Neural cell (in vitro differentiated cells): ENCODE measurements at regions not wholly inside any gene's neighbourhood (a gene's known extent, or its start where the extent isn't known, plus 50 kb on each side); places are given as distances from the start of the nearest gene placed in this dataset.

Experiments used
- H2AFZ ChIP-seq: fragments of 200-600, 300-800 bp; sonication (generic), shearing (Covaris generic); 2 replicates; pipeline ENCODE4 v1.6.0; 2014; ENCODE audit warnings: low read depth, mild to moderate bottlenecking, antibody characterized with exemption, low read length, moderate library complexity
- H3F3A ChIP-seq: fragments of 200-600 bp; shearing (Covaris generic); 2 replicates; pipeline ENCODE4 v1.6.1; 2016; ENCODE audit warnings: mild to moderate bottlenecking, moderate library complexity, mixed read lengths, antibody characterized with exemption, low read length; ENCODE audit not compliant: insufficient read depth, poor library complexity, severe bottlenecking
- H3K27ac ChIP-seq: fragments of 200-600, 300-800 bp; sonication (generic), shearing (Covaris generic); 2 replicates; pipeline ENCODE4 v1.5.1; 2014; ENCODE audit warnings: mild to moderate bottlenecking, low read length, moderate library complexity
- H3K27me3 ChIP-seq: fragments of 300-800, 200-600 bp; sonication (generic), shearing (Covaris generic); 2 replicates; pipeline ENCODE4 v1.6.0; 2014; ENCODE audit warnings: mild to moderate bottlenecking, low read depth, low read length, moderate library complexity; ENCODE audit not compliant: insufficient read depth
- H3K36me3 ChIP-seq: fragments of 300-800, 200-600 bp; sonication (generic), shearing (Covaris generic); 2 replicates; pipeline ENCODE4 v1.5.1; 2014; ENCODE audit warnings: mild to moderate bottlenecking, antibody characterized with exemption, low read length, moderate library complexity; ENCODE audit not compliant: insufficient read depth
- H3K4me2 ChIP-seq: fragments of 300-800, 200-600 bp; sonication (generic), shearing (Covaris generic); 2 replicates; pipeline ENCODE4 v1.6.0; 2014; ENCODE audit warnings: mild to moderate bottlenecking, low read length
- H3K4me3 ChIP-seq: fragments of 300-800, 200-600 bp; sonication (generic), shearing (Covaris generic); 2 replicates; pipeline ENCODE4 v1.5.1; 2014; ENCODE audit warnings: mild to moderate bottlenecking, low read length, moderate library complexity
- H3K79me2 ChIP-seq: fragments of 200-600 bp; shearing (Covaris generic); replicated peaks from 2 replicates; pipeline ENCODE4 v1.6.0; 2014; ENCODE audit warnings: mild to moderate bottlenecking, low read length, moderate library complexity; ENCODE audit not compliant: insufficient read depth
- H3K9ac ChIP-seq: fragments of 300-800, 200-600 bp; sonication (generic), shearing (Covaris generic); 2 replicates; pipeline ENCODE4 v1.6.1; 2016; ENCODE audit warnings: mild to moderate bottlenecking, low read length, mixed read lengths
- H3K9me2 ChIP-seq: fragments of 200-600 bp; shearing (Covaris generic); 2 replicates; pipeline ENCODE4 v1.6.1; 2016; ENCODE audit warnings: mild to moderate bottlenecking, low read length, mixed read lengths; ENCODE audit not compliant: insufficient read depth
- H3K9me3 ChIP-seq: fragments of 200-600, 300-800 bp; sonication (generic), shearing (Covaris generic); 2 replicates; pipeline ENCODE4 v1.6.1; 2016; ENCODE audit warnings: mild to moderate bottlenecking, mixed run types, low read length, moderate library complexity, mixed read lengths
- H4K20me1 ChIP-seq: fragments of 200-600 bp; shearing (Covaris generic); 2 replicates; pipeline ENCODE4 v1.6.1; 2016; ENCODE audit warnings: mild to moderate bottlenecking, mixed run types; ENCODE audit not compliant: insufficient read depth
- EP300 ChIP-seq: fragments of 450-650 bp; conservative IDR thresholded peaks from 2 replicates; pipeline ENCODE4 v1.6.1; 2014; ENCODE audit warnings: antibody characterized with exemption, mild to moderate bottlenecking, moderate library complexity; ENCODE audit not compliant: poor library complexity, severe bottlenecking
- EZH2 ChIP-seq: fragments of 200-600, 300-800 bp; shearing (Covaris generic), sonication (generic); IDR thresholded peaks from 2 replicates; pipeline ENCODE4 v1.6.1; 2014; ENCODE audit warnings: antibody characterized with exemption, low read length, borderline replicate concordance, mild to moderate bottlenecking; ENCODE audit not compliant: insufficient read depth, poor library complexity, severe bottlenecking
- MXI1 ChIP-seq: fragments of 450-650 bp; conservative IDR thresholded peaks from 2 replicates; pipeline ENCODE4 v1.6.1; 2014; ENCODE audit warnings: antibody characterized with exemption, mild to moderate bottlenecking; ENCODE audit not compliant: poor library complexity, severe bottlenecking
- POLR2AphosphoS5 ChIP-seq: IDR thresholded peaks from 2 replicates; pipeline ENCODE4 v1.6.1; 2012
- RAD21 ChIP-seq: fragments of 450-650 bp; conservative IDR thresholded peaks from 2 replicates; pipeline ENCODE4 v1.6.1; 2014; ENCODE audit warnings: antibody characterized with exemption, mild to moderate bottlenecking, moderate library complexity
- SMC3 ChIP-seq: fragments of 450-650 bp; conservative IDR thresholded peaks from 2 replicates; pipeline ENCODE4 v1.6.1; 2014; ENCODE audit warnings: antibody characterized with exemption, mild to moderate bottlenecking, moderate library complexity; ENCODE audit not compliant: poor library complexity
- TAF1 ChIP-seq: IDR thresholded peaks from 2 replicates; pipeline ENCODE4 v1.6.1; 2012; ENCODE audit warnings: low read depth
- TF ChIP-seq, protein P1 (sequence below): IDR thresholded peaks from 2 replicates; pipeline ENCODE4 v1.6.1; 2012; ENCODE audit warnings: borderline replicate concordance
- TF ChIP-seq, protein P2 (sequence below): fragments of 450-650 bp; IDR thresholded peaks from 2 replicates; pipeline ENCODE4 v1.5.1; 2014; ENCODE audit warnings: antibody characterized with exemption, mild to moderate bottlenecking, moderate library complexity; ENCODE audit not compliant: poor library complexity, severe bottlenecking

GRCh38 chr4:166625018-166625637, 609.2 kb downstream of the SPOCK3 start:
- Histone ChIP-seq H3F3A (no peaks in the 10 kb centered on the region), H3K4me2 (no peak overlapping the region), H3K9me2 (no peaks in the 10 kb centered on the region), H3K79me2 (no peaks in the 10 kb centered on the region), H3K4me3 (no peak overlapping the region), H3K27ac (no peak overlapping the region), H3K36me3 (no peaks in the 10 kb centered on the region), H4K20me1 (no peaks in the 10 kb centered on the region), H3K27me3 (no peaks in the 10 kb centered on the region), H3K9ac (no peak overlapping the region), H3K9me3 (no peaks in the 10 kb centered on the region), H2AFZ (no peak overlapping the region)
- TF ChIP-seq POLR2AphosphoS5 (no peak), RAD21 (no peak), EP300 (no peak), SMC3 (no peak), TAF1 (no peak), MXI1 (no peak), EZH2 (no peak)
- TF ChIP-seq, protein P1, sequence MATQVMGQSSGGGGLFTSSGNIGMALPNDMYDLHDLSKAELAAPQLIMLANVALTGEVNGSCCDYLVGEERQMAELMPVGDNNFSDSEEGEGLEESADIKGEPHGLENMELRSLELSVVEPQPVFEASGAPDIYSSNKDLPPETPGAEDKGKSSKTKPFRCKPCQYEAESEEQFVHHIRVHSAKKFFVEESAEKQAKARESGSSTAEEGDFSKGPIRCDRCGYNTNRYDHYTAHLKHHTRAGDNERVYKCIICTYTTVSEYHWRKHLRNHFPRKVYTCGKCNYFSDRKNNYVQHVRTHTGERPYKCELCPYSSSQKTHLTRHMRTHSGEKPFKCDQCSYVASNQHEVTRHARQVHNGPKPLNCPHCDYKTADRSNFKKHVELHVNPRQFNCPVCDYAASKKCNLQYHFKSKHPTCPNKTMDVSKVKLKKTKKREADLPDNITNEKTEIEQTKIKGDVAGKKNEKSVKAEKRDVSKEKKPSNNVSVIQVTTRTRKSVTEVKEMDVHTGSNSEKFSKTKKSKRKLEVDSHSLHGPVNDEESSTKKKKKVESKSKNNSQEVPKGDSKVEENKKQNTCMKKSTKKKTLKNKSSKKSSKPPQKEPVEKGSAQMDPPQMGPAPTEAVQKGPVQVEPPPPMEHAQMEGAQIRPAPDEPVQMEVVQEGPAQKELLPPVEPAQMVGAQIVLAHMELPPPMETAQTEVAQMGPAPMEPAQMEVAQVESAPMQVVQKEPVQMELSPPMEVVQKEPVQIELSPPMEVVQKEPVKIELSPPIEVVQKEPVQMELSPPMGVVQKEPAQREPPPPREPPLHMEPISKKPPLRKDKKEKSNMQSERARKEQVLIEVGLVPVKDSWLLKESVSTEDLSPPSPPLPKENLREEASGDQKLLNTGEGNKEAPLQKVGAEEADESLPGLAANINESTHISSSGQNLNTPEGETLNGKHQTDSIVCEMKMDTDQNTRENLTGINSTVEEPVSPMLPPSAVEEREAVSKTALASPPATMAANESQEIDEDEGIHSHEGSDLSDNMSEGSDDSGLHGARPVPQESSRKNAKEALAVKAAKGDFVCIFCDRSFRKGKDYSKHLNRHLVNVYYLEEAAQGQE: no peak
- TF ChIP-seq, protein P2, sequence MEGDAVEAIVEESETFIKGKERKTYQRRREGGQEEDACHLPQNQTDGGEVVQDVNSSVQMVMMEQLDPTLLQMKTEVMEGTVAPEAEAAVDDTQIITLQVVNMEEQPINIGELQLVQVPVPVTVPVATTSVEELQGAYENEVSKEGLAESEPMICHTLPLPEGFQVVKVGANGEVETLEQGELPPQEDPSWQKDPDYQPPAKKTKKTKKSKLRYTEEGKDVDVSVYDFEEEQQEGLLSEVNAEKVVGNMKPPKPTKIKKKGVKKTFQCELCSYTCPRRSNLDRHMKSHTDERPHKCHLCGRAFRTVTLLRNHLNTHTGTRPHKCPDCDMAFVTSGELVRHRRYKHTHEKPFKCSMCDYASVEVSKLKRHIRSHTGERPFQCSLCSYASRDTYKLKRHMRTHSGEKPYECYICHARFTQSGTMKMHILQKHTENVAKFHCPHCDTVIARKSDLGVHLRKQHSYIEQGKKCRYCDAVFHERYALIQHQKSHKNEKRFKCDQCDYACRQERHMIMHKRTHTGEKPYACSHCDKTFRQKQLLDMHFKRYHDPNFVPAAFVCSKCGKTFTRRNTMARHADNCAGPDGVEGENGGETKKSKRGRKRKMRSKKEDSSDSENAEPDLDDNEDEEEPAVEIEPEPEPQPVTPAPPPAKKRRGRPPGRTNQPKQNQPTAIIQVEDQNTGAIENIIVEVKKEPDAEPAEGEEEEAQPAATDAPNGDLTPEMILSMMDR: no peak

GRCh38 chr4:166628454-166628853, 605.8 kb downstream of the SPOCK3 start:
- TF ChIP-seq SMC3 (no peak), EP300 (no peak), RAD21 (no peak), POLR2AphosphoS5 (peak; percentile 69)
- Histone ChIP-seq H3K9me3 (no peaks in the 10 kb centered on the region), H3F3A (no peaks in the 10 kb centered on the region), H4K20me1 (no peaks in the 10 kb centered on the region), H3K36me3 (no peaks in the 10 kb centered on the region), H2AFZ (no peak overlapping the region), H3K4me3 (no peak overlapping the region), H3K79me2 (no peaks in the 10 kb centered on the region), H3K9me2 (no peaks in the 10 kb centered on the region), H3K4me2 (no peak overlapping the region), H3K27me3 (no peaks in the 10 kb centered on the region), H3K9ac (no peak overlapping the region), H3K27ac (no peak overlapping the region)
